ENCODE measurements at regions not wholly inside any gene's neighbourhood (a gene's known extent, or its start where the extent isn't known, plus 50 kb on each side); places are given as distances from the start of the nearest gene placed in this dataset.

DNA sequence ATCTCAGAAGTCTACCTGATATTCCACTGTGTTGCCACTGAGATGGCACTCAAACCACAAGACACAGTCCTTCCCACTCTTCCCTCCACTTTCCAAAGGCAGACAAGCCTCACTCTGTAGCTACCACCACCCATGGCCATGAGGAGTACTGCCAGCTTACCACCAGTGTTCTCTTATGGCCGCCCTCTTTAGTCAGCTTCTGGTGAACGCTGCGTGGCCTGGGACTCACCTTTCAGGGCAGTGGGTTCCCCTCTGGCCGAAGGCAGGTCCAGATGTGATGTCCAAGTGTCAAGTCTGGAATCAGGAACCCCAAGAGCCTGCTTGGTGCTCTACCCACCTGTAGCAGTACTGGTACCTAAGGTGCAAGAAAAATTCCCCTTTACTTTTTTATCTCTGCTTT is 580.8 kb downstream of the LRRIQ3 start:
- Histone ChIP-seq H3K27ac (ENCODE audit: poor library complexity, severe bottlenecking) (no peak overlapping the region), H3K9me3 (ENCODE audit: severe bottlenecking) (no peaks in the 10 kb centered on the region), H3K4me1 (ENCODE audit: insufficient read depth, poor library complexity, severe bottlenecking) (no peaks in the 10 kb centered on the region), H3K27me3 (ENCODE audit: insufficient read depth, poor library complexity, severe bottlenecking) (no peaks in the 10 kb centered on the region), H3K4me3 (ENCODE audit: severe bottlenecking) (no peak overlapping the region), H3K36me3 (ENCODE audit: low read depth) (no peaks in the 10 kb centered on the region)
- TF ChIP-seq, protein P1, sequence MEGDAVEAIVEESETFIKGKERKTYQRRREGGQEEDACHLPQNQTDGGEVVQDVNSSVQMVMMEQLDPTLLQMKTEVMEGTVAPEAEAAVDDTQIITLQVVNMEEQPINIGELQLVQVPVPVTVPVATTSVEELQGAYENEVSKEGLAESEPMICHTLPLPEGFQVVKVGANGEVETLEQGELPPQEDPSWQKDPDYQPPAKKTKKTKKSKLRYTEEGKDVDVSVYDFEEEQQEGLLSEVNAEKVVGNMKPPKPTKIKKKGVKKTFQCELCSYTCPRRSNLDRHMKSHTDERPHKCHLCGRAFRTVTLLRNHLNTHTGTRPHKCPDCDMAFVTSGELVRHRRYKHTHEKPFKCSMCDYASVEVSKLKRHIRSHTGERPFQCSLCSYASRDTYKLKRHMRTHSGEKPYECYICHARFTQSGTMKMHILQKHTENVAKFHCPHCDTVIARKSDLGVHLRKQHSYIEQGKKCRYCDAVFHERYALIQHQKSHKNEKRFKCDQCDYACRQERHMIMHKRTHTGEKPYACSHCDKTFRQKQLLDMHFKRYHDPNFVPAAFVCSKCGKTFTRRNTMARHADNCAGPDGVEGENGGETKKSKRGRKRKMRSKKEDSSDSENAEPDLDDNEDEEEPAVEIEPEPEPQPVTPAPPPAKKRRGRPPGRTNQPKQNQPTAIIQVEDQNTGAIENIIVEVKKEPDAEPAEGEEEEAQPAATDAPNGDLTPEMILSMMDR (IDR thresholded peaks at IDR 0.05; ENCODE audit: poor library complexity, severe bottlenecking), result no peak
- no peak for ATAC-seq (ENCODE audit: low read depth)
- no peak for DNase-seq (ENCODE audit: low spot score)

DNA sequence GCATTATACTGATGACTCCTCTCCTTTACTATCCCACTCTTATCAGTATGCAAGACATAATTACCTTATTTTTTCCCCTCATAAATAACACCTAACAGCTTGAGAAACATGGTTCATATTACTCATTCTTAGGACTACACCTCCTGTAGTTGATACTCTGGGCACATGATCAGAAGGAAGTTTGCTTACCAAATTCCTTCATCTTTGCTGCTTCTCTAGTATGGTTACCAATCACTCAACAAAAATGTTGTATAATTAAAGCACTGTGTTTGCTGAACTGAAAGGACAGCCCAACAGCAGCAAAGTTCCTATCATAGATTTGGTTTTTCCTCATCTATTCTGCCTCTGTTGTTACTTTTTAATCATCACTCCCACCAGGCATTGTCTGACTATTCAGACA is 586.3 kb downstream of the LRRIQ3 start:
- Histone ChIP-seq H3K4me3 (ENCODE audit: severe bottlenecking) (no peak overlapping the region), H3K9me3 (ENCODE audit: severe bottlenecking) (no peaks in the 10 kb centered on the region), H3K4me1 (ENCODE audit: insufficient read depth, poor library complexity, severe bottlenecking) (no peaks in the 10 kb centered on the region), H3K27ac (ENCODE audit: poor library complexity, severe bottlenecking) (no peak overlapping the region), H3K36me3 (ENCODE audit: low read depth) (no peaks in the 10 kb centered on the region), H3K27me3 (ENCODE audit: insufficient read depth, poor library complexity, severe bottlenecking) (peaks cover 4% of the 10 kb centered on the region)
- TF ChIP-seq, protein P1 (IDR thresholded peaks at IDR 0.05; ENCODE audit: poor library complexity, severe bottlenecking), result no peak
- ATAC-seq (ENCODE audit: low read depth) (no peak; the same call in 2 of the 3 replicates), DNase-seq (ENCODE audit: low spot score) (no peak)

GRCh38 chr1:73604739-73605138 is 593.2 kb downstream of the LRRIQ3 start:
- ATAC-seq (ENCODE audit: low read depth) (peak; percentile 54; the same call in 2 of the 3 replicates), DNase-seq (ENCODE audit: low spot score) (no peak)
- TF ChIP-seq, protein P1 (IDR thresholded peaks at IDR 0.05; ENCODE audit: poor library complexity, severe bottlenecking), result no peak
- no peaks in the 10 kb centered on the region for H3K27me3 ChIP-seq (ENCODE audit: insufficient read depth, poor library complexity, severe bottlenecking)
- H3K4me3 ChIP-seq (ENCODE audit: severe bottlenecking), result no peak overlapping the region
- no peaks in the 10 kb centered on the region for H3K9me3 ChIP-seq (ENCODE audit: severe bottlenecking)
- H3K4me1 ChIP-seq (ENCODE audit: insufficient read depth, poor library complexity, severe bottlenecking), result no peaks in the 10 kb centered on the region
- no peak overlapping the region for H3K27ac ChIP-seq (ENCODE audit: poor library complexity, severe bottlenecking)
- H3K36me3 ChIP-seq (ENCODE audit: low read depth), result no peaks in the 10 kb centered on the region

DNA sequence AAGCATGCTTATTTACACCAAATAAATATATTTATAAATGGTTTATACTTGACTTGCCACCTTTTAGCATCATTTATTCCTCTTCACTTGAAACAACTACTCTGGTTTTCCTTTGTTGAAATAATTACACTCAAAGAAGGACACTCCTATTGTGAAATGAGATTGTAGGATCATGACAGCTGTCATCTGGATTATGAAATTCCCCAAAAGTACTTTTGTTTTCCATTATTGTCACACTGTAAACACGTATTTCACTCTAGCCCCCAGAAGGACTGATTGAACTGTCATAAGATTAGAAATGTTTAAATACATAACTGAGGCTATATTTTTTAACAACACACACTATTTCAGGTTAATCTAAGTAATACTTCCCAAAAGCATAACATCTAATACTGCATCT is 593.8 kb downstream of the LRRIQ3 start:
- Histone ChIP-seq H3K4me3 (ENCODE audit: severe bottlenecking) (no peak overlapping the region), H3K27me3 (ENCODE audit: insufficient read depth, poor library complexity, severe bottlenecking) (no peaks in the 10 kb centered on the region), H3K4me1 (ENCODE audit: insufficient read depth, poor library complexity, severe bottlenecking) (no peaks in the 10 kb centered on the region), H3K36me3 (ENCODE audit: low read depth) (no peaks in the 10 kb centered on the region), H3K27ac (ENCODE audit: poor library complexity, severe bottlenecking) (no peak overlapping the region), H3K9me3 (ENCODE audit: severe bottlenecking) (no peaks in the 10 kb centered on the region)
- TF ChIP-seq, protein P1 (IDR thresholded peaks at IDR 0.05; ENCODE audit: poor library complexity, severe bottlenecking), result no peak
- no peak for DNase-seq (ENCODE audit: low spot score)
- no peak for ATAC-seq (ENCODE audit: low read depth)

DNA sequence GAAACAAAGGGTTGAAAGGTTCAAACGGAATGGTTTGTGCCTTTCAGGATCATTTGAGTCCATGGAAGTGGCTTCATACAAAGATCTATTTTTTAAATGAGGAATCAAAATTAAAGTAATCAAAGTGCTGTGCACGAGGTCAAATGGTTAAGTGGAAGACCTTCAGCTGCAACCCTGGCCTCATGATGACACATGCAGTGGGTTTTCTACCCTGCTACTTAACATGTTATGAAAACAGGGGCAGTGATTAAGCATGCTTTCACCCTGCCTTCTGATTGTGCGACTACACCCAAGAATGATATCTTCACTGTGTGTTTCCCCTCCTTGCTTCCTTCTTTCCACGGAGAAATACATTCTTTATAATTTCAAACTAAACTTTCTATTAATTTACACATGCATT is 604.2 kb downstream of the LRRIQ3 start:
- ATAC-seq (ENCODE audit: low read depth) (peak; percentile 58; the same call in 2 of the 3 replicates), DNase-seq (ENCODE audit: low spot score) (no peak)
- H3K27ac ChIP-seq (ENCODE audit: poor library complexity, severe bottlenecking), result no peak overlapping the region
- no peak overlapping the region for H3K4me3 ChIP-seq (ENCODE audit: severe bottlenecking)
- H3K9me3 ChIP-seq (ENCODE audit: severe bottlenecking), result no peaks in the 10 kb centered on the region
- TF ChIP-seq, protein P1 (IDR thresholded peaks at IDR 0.05; ENCODE audit: poor library complexity, severe bottlenecking), result no peak
- H3K27me3 ChIP-seq (ENCODE audit: insufficient read depth, poor library complexity, severe bottlenecking), result no peaks in the 10 kb centered on the region
- no peaks in the 10 kb centered on the region for H3K36me3 ChIP-seq (ENCODE audit: low read depth)
- H3K4me1 ChIP-seq (ENCODE audit: insufficient read depth, poor library complexity, severe bottlenecking), result peaks cover 11% of the 10 kb centered on the region

All from RWPE2 (cell line).